ENCODE measurements at regions not wholly inside any gene's neighbourhood (a gene's known extent, or its start where the extent isn't known, plus 50 kb on each side); places are given as distances from the start of the nearest gene placed in this dataset.

DNA sequence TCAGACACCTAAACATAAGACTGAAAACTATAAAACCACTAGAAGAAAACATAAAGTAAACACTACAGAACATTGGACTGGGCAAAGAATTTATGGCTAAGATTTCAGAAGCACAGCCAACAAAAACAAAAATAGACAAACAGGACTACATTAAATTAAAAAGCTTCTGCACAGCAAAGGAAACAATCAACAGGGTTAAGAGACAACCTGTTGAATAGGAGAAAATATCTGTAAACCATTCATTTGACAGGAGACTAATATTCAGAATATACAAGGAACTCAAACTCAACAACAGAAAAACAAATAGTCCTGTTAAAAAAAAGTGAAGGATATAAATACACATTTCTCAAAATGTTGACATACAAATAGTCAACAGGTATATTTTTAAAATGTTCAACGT lies 106.7 kb upstream of the FANCL start:
- H3K4me2 ChIP-seq = no peak overlapping the region
- FAIRE-seq (no peak), ATAC-seq (no peak), DNase-seq (ENCODE audit: low read depth in 1 of 2, low spot score in 1 of 2) (no peak)
- H3K9me3 ChIP-seq = no peaks in the 10 kb centered on the region
- 0% methylated on average over 1 of the region's 1 CpG for WGBS (ENCODE audit: missing lambda C conversion rate)
- TF ChIP-seq CHD4 (IDR thresholded peaks at IDR 0.05; ENCODE audit: borderline replicate concordance) (no peak), NR3C1 (IDR thresholded peaks at IDR 0.05) (no peak), FOSL2 (IDR thresholded peaks at IDR 0.05) (no peak), FOSL2 (CRISPR knock-in tag; IDR thresholded peaks at IDR 0.05) (no peak), SMC3 (IDR thresholded peaks at IDR 0.05) (no peak), FOSB (CRISPR knock-in tag; IDR thresholded peaks at IDR 0.05) (no peak), TFCP2L1 (CRISPR knock-in tag; IDR thresholded peaks at IDR 0.05) (no peak)
- POLR2A ChIA-PET = no interaction called here
- H3K4me3 ChIP-seq = no peak overlapping the region
- CTCF ChIA-PET = interaction anchor here (1.0 kb wide), 1 partner anchor 10 kb away, joined by 3 read pairs; no protein-coding TSS in a partner anchor
- H3K27ac ChIP-seq = no peak overlapping the region
- H3K4me1 ChIP-seq = no peaks in the 10 kb centered on the region

DNA sequence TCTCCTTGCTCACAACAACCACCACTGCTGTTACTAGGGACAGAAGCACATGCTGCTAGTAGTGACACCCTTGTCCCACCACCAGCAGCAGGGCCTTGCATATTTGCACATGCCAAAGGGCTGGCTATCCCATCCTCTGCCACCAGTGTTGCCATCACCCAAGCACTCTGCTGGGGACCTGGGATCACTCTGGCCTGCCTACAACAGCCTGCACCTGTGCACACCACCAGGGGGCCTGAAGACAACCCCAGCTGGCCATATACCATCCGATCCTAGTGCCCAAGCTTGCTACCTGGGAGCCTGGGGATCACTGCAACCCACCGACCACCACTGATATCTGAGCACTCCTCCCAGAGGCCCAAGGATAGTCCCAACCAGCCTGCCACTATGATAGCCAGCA lies 99.9 kb upstream of the FANCL start:
- CTCF ChIA-PET = no interaction called here
- 0 out of 3 replicates have a peak, but pooled peaks cover 3% of the 10 kb centered on the region for H3K9me3 ChIP-seq

GRCh38 chr2:58339548-58340243 lies 98.6 kb upstream of the FANCL start:
- no peak for DNase-seq (ENCODE audit: low read depth in 1 of 2, low spot score in 1 of 2)
- no peak for ATAC-seq
- H3K27ac ChIP-seq = no peak overlapping the region
- H3K4me3 ChIP-seq = no peak overlapping the region
- no peaks in the 10 kb centered on the region for H3K4me1 ChIP-seq
- CTCF ChIA-PET = no interaction called here
- 0 out of 3 replicates have a peak, but pooled peaks cover 3% of the 10 kb centered on the region for H3K9me3 ChIP-seq
- TF ChIP-seq, protein P1, sequence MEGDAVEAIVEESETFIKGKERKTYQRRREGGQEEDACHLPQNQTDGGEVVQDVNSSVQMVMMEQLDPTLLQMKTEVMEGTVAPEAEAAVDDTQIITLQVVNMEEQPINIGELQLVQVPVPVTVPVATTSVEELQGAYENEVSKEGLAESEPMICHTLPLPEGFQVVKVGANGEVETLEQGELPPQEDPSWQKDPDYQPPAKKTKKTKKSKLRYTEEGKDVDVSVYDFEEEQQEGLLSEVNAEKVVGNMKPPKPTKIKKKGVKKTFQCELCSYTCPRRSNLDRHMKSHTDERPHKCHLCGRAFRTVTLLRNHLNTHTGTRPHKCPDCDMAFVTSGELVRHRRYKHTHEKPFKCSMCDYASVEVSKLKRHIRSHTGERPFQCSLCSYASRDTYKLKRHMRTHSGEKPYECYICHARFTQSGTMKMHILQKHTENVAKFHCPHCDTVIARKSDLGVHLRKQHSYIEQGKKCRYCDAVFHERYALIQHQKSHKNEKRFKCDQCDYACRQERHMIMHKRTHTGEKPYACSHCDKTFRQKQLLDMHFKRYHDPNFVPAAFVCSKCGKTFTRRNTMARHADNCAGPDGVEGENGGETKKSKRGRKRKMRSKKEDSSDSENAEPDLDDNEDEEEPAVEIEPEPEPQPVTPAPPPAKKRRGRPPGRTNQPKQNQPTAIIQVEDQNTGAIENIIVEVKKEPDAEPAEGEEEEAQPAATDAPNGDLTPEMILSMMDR (IDR thresholded peaks at IDR 0.05) = no peak
- no peak for FAIRE-seq
- POLR2A ChIA-PET = no interaction called here
- H3K4me2 ChIP-seq = no peak overlapping the region

More for the DNA sequence above, 99.9 kb upstream of the FANCL start:
- DNase-seq (ENCODE audit: low read depth in 1 of 2, low spot score in 1 of 2) (peak in 1 of 2 experiments; percentile 5), FAIRE-seq (no peak), ATAC-seq (peak in 1 of 2 experiments; percentile 70; a peak in 3 of 6 replicates)
- TF ChIP-seq NPAS2 (CRISPR knock-in tag; IDR thresholded peaks at IDR 0.05; ENCODE audit: borderline replicate concordance) (no peak), RARB (CRISPR knock-in tag; IDR thresholded peaks at IDR 0.05) (no peak)
- 25% methylated on average over 2 of the region's 2 CpGs for WGBS (ENCODE audit: missing lambda C conversion rate)
- Histone ChIP-seq H3K27ac (no peak overlapping the region), H3K4me3 (no peak overlapping the region), H3K4me2 (no peak overlapping the region), H3K4me1 (no peaks in the 10 kb centered on the region)
- POLR2A ChIA-PET = no interaction called here

DNA sequence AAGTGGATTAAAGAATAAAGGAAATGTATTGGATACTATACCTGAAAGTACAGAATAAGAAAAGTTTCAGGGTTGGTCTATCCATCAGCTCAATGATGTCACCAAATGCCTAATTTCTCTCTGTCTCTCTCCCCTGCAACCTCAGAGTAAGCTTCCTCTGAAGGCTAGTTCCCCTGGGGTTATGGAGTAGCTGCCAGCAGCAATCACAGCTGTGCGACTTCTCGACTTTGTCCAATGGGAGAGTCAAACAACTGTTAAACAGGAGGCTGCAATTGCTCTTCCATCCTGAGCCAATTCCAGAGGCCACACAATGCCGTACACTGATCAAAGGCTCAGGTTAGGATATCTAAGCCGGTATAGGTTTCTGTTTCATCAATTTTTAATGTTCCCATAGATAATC lies 95.3 kb upstream of the FANCL start:
- Histone ChIP-seq H3K4me1 (no peaks in the 10 kb centered on the region), H3K4me3 (no peak overlapping the region), H3K9me3 (0 out of 3 replicates have a peak, but pooled peaks cover 1% of the 10 kb centered on the region), H3K27ac (no peak overlapping the region), H3K4me2 (no peak overlapping the region)
- CTCF ChIA-PET = interaction anchor here (1.6 to 1.7 kb wide), 2 partner anchors 111 to 577 kb away, joined by 3 to 5 read pairs; no protein-coding TSS in a partner anchor
- POLR2A ChIA-PET = no interaction called here
- no peak for FAIRE-seq
- no peak for ATAC-seq
- 60% methylated on average over 4 of the region's 4 CpGs for WGBS (ENCODE audit: missing lambda C conversion rate)
- DNase-seq (ENCODE audit: low read depth in 1 of 2, low spot score in 1 of 2) = no peak
- TF ChIP-seq, protein P2, sequence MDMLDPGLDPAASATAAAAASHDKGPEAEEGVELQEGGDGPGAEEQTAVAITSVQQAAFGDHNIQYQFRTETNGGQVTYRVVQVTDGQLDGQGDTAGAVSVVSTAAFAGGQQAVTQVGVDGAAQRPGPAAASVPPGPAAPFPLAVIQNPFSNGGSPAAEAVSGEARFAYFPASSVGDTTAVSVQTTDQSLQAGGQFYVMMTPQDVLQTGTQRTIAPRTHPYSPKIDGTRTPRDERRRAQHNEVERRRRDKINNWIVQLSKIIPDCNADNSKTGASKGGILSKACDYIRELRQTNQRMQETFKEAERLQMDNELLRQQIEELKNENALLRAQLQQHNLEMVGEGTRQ (IDR thresholded peaks at IDR 0.05) = no peak
- TF ChIP-seq CEBPB (IDR thresholded peaks at IDR 0.05) = no peak
- TF ChIP-seq, protein P3, sequence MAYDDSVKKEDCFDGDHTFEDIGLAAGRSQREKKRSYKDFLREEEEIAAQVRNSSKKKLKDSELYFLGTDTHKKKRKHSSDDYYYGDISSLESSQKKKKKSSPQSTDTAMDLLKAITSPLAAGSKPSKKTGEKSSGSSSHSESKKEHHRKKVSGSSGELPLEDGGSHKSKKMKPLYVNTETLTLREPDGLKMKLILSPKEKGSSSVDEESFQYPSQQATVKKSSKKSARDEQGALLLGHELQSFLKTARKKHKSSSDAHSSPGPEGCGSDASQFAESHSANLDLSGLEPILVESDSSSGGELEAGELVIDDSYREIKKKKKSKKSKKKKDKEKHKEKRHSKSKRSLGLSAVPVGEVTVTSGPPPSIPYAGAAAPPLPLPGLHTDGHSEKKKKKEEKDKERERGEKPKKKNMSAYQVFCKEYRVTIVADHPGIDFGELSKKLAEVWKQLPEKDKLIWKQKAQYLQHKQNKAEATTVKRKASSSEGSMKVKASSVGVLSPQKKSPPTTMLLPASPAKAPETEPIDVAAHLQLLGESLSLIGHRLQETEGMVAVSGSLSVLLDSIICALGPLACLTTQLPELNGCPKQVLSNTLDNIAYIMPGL (CRISPR knock-in tag; IDR thresholded peaks at IDR 0.05; ENCODE audit: borderline replicate concordance) = no peak
- no peak for TF ChIP-seq ESRRA (IDR thresholded peaks at IDR 0.05; ENCODE audit: borderline replicate concordance, low read length)
- no peak for TF ChIP-seq ZC3H11A (IDR thresholded peaks at IDR 0.05)
- no peak for TF ChIP-seq EHF (CRISPR knock-in tag; IDR thresholded peaks at IDR 0.05)
- TF ChIP-seq NR3C1 (IDR thresholded peaks at IDR 0.05) = no peak
- no peak for TF ChIP-seq RARB (CRISPR knock-in tag; IDR thresholded peaks at IDR 0.05)
- TF ChIP-seq PHF8 (IDR thresholded peaks at IDR 0.05; ENCODE audit: borderline replicate concordance, low read depth) = no peak
- TF ChIP-seq NFE2L2 (conservative IDR thresholded peaks at IDR 0.05; ENCODE audit: low read length) = no peak
- TF ChIP-seq CBX8 (IDR thresholded peaks at IDR 0.05) = no peak
- TF ChIP-seq HOXB5 (CRISPR knock-in tag; IDR thresholded peaks at IDR 0.05) = no peak
- TF ChIP-seq, protein P1 (IDR thresholded peaks at IDR 0.05) = no peak
- TF ChIP-seq RCOR1 (IDR thresholded peaks at IDR 0.05; ENCODE audit: low read depth, low read length) = no peak
- no peak for TF ChIP-seq MYC (IDR thresholded peaks at IDR 0.05; ENCODE audit: borderline replicate concordance, low read length)
- TF ChIP-seq RAD21 (conservative IDR thresholded peaks at IDR 0.05 in 1 of 2, IDR thresholded peaks at IDR 0.05 in 1 of 2) = no peak
- no peak for TF ChIP-seq JUNB (IDR thresholded peaks at IDR 0.05)
- no peak for TF ChIP-seq KDM5A (IDR thresholded peaks at IDR 0.05)

All from A549 (cell line).